Neuronal stem cell (in vitro differentiated cells): ENCODE measurements at regions not wholly inside any gene's neighbourhood (a gene's known extent, or its start where the extent isn't known, plus 50 kb on each side); places are given as distances from the start of the nearest gene placed in this dataset.

Source experiments
- DNase-seq: peaks from one replicate; pipeline ENCODE4 v3.0.0-alpha.2; 2013; ENCODE audit warnings: low spot score
- H2AFZ ChIP-seq: one replicate; pipeline ENCODE4 v1.6.1; 2013; ENCODE audit warnings: mild to moderate bottlenecking, low read length, inconsistent platforms
- H2AK5ac ChIP-seq: 2 replicates; pipeline ENCODE4 v1.6.1; 2013; ENCODE audit warnings: low read depth, mild to moderate bottlenecking, inconsistent platforms, low read length, moderate library complexity, mixed read lengths
- H2BK120ac ChIP-seq: 2 replicates; pipeline ENCODE4 v1.6.1; 2013; ENCODE audit warnings: low read depth, mild to moderate bottlenecking, inconsistent platforms, low read length, moderate library complexity, mixed read lengths
- H2BK12ac ChIP-seq: one replicate; pipeline ENCODE4 v1.6.1; 2013; ENCODE audit warnings: low read length, inconsistent platforms
- H2BK15ac ChIP-seq: 2 replicates; pipeline ENCODE4 v1.6.1; 2013; ENCODE audit warnings: mild to moderate bottlenecking, low read length, inconsistent platforms, mixed read lengths
- H2BK5ac ChIP-seq: one replicate; pipeline ENCODE4 v1.6.1; 2013; ENCODE audit warnings: inconsistent platforms, mild to moderate bottlenecking, low read length, moderate library complexity
- H3K14ac ChIP-seq: one replicate; pipeline ENCODE4 v1.6.1; 2013; ENCODE audit warnings: low read length, inconsistent platforms
- H3K18ac ChIP-seq: 2 replicates; pipeline ENCODE4 v1.6.1; 2013; ENCODE audit warnings: low read length, inconsistent platforms
- H3K23ac ChIP-seq: 2 replicates; pipeline ENCODE4 v1.6.1; 2013; ENCODE audit warnings: low read depth, mild to moderate bottlenecking, mixed read lengths, low read length, inconsistent platforms; ENCODE audit not compliant: poor library complexity
- H3K27ac ChIP-seq: replicated peaks from 3 replicates; pipeline ENCODE4 v1.5.1; 2013; ENCODE audit warnings: low read length, inconsistent platforms
- H3K27me3 ChIP-seq, 3 experiments: 2 replicates each; pipeline ENCODE4 v1.6.1; 2013; ENCODE audit warnings: low read length in 3 of 3, mild to moderate bottlenecking in 2 of 3, inconsistent platforms in 1 of 3, low read depth in 1 of 3, mixed read lengths in 1 of 3, moderate library complexity in 1 of 3; ENCODE audit not compliant: control insufficient read depth in 3 of 3, insufficient read depth in 3 of 3
- H3K36me3 ChIP-seq, 2 donors: replicated peaks in 1 of 2; 2 replicates each; pipeline ENCODE4 v1.6.1; 2013; ENCODE audit warnings: low read length in 2 of 2; ENCODE audit not compliant: control insufficient read depth in 2 of 2, insufficient read depth in 2 of 2
- H3K4ac ChIP-seq: 2 replicates; pipeline ENCODE4 v1.6.1; 2013; ENCODE audit warnings: inconsistent platforms, mild to moderate bottlenecking, low read length, moderate library complexity
- H3K4me1 ChIP-seq, 2 donors: 1 replicate in 1 of 2; 2 replicates in 1 of 2; pipeline ENCODE4 v1.6.1; 2013; ENCODE audit warnings: low read length in 2 of 2, low read depth in 1 of 2; ENCODE audit not compliant: control insufficient read depth in 2 of 2, insufficient read depth in 1 of 2
- H3K4me2 ChIP-seq: one replicate; pipeline ENCODE4 v1.6.1; 2013; ENCODE audit warnings: mild to moderate bottlenecking, low read length, inconsistent platforms; ENCODE audit not compliant: insufficient read depth, poor library complexity, severe bottlenecking
- H3K4me3 ChIP-seq, 2 donors: 2 replicates each; pipeline ENCODE4 v1.5.1; 2013; ENCODE audit warnings: low read length in 2 of 2, mild to moderate bottlenecking in 2 of 2, inconsistent platforms in 1 of 2, moderate library complexity in 1 of 2
- H3K79me1 ChIP-seq: one replicate; pipeline ENCODE4 v1.6.1; 2013; ENCODE audit warnings: low read depth, mild to moderate bottlenecking, inconsistent platforms, low read length, moderate library complexity
- H3K9ac ChIP-seq: one replicate; pipeline ENCODE4 v1.6.1; 2013; ENCODE audit warnings: mild to moderate bottlenecking, low read depth, low read length, inconsistent platforms; ENCODE audit not compliant: poor library complexity
- H3K9me3 ChIP-seq, 2 donors: replicated peaks in 1 of 2; 2 replicates each; pipeline versions ENCODE3 to v1.6.1; 2013; ENCODE audit warnings: low read length in 2 of 2, mild to moderate bottlenecking in 2 of 2, inconsistent platforms in 1 of 2, low read depth in 1 of 2, mixed read lengths in 1 of 2, moderate library complexity in 1 of 2; ENCODE audit not compliant: control insufficient read depth in 2 of 2, insufficient read depth in 1 of 2
- H4K8ac ChIP-seq: one replicate; pipeline ENCODE4 v1.6.1; 2013; ENCODE audit warnings: low read depth, mild to moderate bottlenecking, inconsistent platforms, low read length, moderate library complexity
- H4K91ac ChIP-seq: one replicate; pipeline ENCODE4 v1.6.1; 2013; ENCODE audit warnings: low read length, low read depth, mild to moderate bottlenecking, inconsistent platforms; ENCODE audit not compliant: poor library complexity
- WGBS, 2 donors: extraction: QIAGEN DNeasy Blood & Tissue Kit; methylation state at CpG; one replicate each; pipeline ENCODE4 v1.1.7; 2013; ENCODE audit warnings: missing lambda C conversion rate in 2 of 2, mixed read lengths in 1 of 2; ENCODE audit not compliant: insufficient read length in 2 of 2, insufficient replicate concordance in 1 of 2; ENCODE audit errors: extremely low coverage in 2 of 2; 5-methylcytosine and 5-hydroxymethylcytosine counted together

DNA sequence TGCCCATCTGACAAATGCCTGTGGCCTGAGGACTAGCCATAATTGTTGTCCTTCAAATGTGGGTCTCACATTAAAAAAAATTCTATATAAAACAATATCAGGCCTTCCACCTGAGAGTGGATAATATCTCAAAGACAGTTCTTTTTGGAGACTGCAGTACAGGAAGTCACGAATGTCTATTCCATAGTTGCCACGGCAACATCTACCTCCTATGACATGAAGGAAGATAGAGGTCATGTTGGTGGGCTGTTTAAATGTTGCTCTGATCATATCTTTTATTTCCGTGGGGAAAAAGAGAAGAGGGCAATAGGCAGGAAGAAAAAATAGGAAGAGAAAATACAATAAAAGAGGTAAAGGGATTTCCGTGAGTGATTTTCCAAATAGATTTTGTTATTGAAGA is 151.8 kb downstream of the ARL6IP6 start:
- no peaks in the 10 kb centered on the region for H3K27me3 ChIP-seq
- H2BK15ac ChIP-seq, result no peak overlapping the region
- H4K91ac ChIP-seq, result no peak overlapping the region
- no peaks in the 10 kb centered on the region for H3K36me3 ChIP-seq
- no peaks in the 10 kb centered on the region for H3K79me1 ChIP-seq
- no peak overlapping the region for H3K18ac ChIP-seq
- H2BK120ac ChIP-seq, result no peak overlapping the region
- no peaks in the 10 kb centered on the region for H3K9me3 ChIP-seq
- DNase-seq, result no peak
- H3K23ac ChIP-seq, result no peak overlapping the region
- WGBS, 2 donors, result no CpG with 5 or more reads among the region's 4 CpGs
- no peak overlapping the region for H3K14ac ChIP-seq
- H2AFZ ChIP-seq, result no peak overlapping the region
- H2BK12ac ChIP-seq, result no peak overlapping the region
- H2AK5ac ChIP-seq, result no peak overlapping the region
- no peak overlapping the region for H3K4ac ChIP-seq
- no peaks in the 10 kb centered on the region for H3K4me1 ChIP-seq
- no peak overlapping the region for H3K4me2 ChIP-seq
- no peak overlapping the region for H3K9ac ChIP-seq
- H4K8ac ChIP-seq, result no peak overlapping the region
- H2BK5ac ChIP-seq, result no peak overlapping the region
- H3K4me3 ChIP-seq, result no peak overlapping the region
- no peak overlapping the region for H3K27ac ChIP-seq

DNA sequence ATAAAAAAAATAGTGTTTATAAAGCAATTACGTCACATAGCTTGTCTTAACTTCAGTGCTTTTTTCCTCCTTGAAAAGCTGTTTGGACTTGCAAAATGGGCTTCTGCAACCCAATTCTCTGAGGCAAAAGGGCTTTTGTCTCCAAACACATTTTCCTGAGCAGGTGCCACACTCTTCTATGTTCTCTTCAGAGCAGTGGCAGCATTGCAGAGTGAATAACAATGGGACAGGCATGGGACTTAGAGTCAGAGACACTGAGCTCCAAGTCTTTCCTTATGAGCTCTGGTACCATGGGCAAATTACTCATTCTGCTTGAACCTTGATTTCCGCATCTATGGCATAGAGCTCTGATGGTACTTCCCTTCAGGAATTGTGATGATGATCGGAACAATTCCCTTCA is 149.0 kb downstream of the ARL6IP6 start:
- Histone ChIP-seq H3K18ac (no peak overlapping the region), H3K79me1 (no peaks in the 10 kb centered on the region), H2AK5ac (no peak overlapping the region), H3K9me3 (no peaks in the 10 kb centered on the region), H3K27me3 (no peaks in the 10 kb centered on the region), H2BK15ac (no peak overlapping the region), H4K91ac (no peak overlapping the region), H3K4me2 (no peak overlapping the region), H2AFZ (no peak overlapping the region), H3K4me1 (no peaks in the 10 kb centered on the region), H2BK5ac (no peak overlapping the region), H3K4me3 (no peak overlapping the region), H3K36me3 (no peaks in the 10 kb centered on the region), H2BK12ac (no peak overlapping the region), H3K23ac (no peak overlapping the region), H2BK120ac (no peak overlapping the region), H3K4ac (no peak overlapping the region), H3K14ac (no peak overlapping the region), H3K9ac (no peak overlapping the region), H4K8ac (no peak overlapping the region), H3K27ac (no peak overlapping the region)
- DNase-seq, result no peak
- WGBS, 2 donors, result no CpG with 5 or more reads among the region's 3 CpGs

DNA sequence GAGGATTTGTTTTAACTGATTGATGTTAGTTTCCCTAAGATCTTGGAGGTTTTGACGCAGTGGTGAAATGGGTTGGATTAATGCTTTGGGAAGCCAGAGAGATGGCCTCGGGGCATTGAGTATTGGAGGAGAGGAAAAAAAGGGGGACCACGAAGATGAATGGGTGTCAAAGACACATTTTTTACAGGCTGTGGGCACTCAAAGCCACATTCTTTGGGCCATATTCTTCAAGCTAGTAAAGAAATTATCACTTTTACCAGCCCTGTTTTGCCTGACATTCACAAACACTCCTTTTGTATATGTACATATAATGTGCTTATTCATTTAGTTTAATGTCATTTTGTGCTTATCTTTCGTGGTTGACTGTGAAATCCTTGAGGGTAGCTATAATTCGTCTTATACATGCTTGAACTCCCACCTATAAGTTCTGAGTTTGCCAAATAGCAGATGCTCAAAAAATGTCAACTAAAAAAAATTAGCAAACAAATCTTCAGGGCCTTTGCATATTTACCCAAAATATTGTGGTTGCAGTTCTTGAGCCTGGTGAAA is 146.3 kb downstream of the ARL6IP6 start:
- no peak for DNase-seq
- no peak overlapping the region for H2BK5ac ChIP-seq
- H3K79me1 ChIP-seq, result no peaks in the 10 kb centered on the region
- no peak overlapping the region for H3K23ac ChIP-seq
- H3K4me3 ChIP-seq, result no peak overlapping the region
- no peak overlapping the region for H3K9ac ChIP-seq
- no peak overlapping the region for H3K14ac ChIP-seq
- H3K4ac ChIP-seq, result no peak overlapping the region
- H4K8ac ChIP-seq, result no peak overlapping the region
- H3K4me2 ChIP-seq, result no peak overlapping the region
- no peak overlapping the region for H4K91ac ChIP-seq
- H2BK120ac ChIP-seq, result no peak overlapping the region
- no peak overlapping the region for H2BK15ac ChIP-seq
- H3K4me1 ChIP-seq, result no peaks in the 10 kb centered on the region
- H2BK12ac ChIP-seq, result no peak overlapping the region
- H2AFZ ChIP-seq, result no peak overlapping the region
- H3K36me3 ChIP-seq, result no peaks in the 10 kb centered on the region
- no peak overlapping the region for H2AK5ac ChIP-seq
- H3K27ac ChIP-seq, result no peak overlapping the region
- H3K18ac ChIP-seq, result no peak overlapping the region
- no peaks in the 10 kb centered on the region for H3K27me3 ChIP-seq
- no CpG with 5 or more reads among the region's 5 CpGs for WGBS, 2 donors
- H3K9me3 ChIP-seq, result peaks cover 0 to 2% of the 10 kb centered on the region in 2 donors

DNA sequence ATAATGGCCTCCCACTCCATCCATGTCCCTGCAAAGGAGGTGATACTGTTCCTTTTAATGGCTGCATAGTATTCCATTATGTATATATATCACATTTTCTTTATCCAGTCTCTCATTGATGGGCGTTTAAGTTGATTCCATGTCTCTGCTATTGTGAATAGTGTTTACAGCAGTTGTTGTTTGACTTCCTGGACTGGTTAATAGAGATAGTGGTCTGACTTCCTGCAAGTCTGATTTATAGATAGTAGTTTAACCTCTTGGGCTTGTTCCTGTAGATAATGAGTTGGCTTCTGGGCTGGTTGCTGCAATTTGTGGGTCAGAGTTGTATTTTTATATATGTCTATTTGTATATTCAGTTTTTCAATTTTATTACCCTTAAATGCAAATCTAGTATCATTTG is 145.4 kb downstream of the ARL6IP6 start:
- H2BK5ac ChIP-seq, result no peak overlapping the region
- no peak for DNase-seq
- no peak overlapping the region for H2AK5ac ChIP-seq
- H3K4ac ChIP-seq, result no peak overlapping the region
- H3K23ac ChIP-seq, result no peak overlapping the region
- no peaks in the 10 kb centered on the region for H3K79me1 ChIP-seq
- no peak overlapping the region for H3K4me2 ChIP-seq
- no peaks in the 10 kb centered on the region for H3K36me3 ChIP-seq
- no peak overlapping the region for H3K18ac ChIP-seq
- WGBS, 2 donors, result no CpG with 5 or more reads among the region's 1 CpG
- no peak overlapping the region for H3K27ac ChIP-seq
- H4K8ac ChIP-seq, result no peak overlapping the region
- peaks cover 0 to 2% of the 10 kb centered on the region in 2 donors for H3K9me3 ChIP-seq
- no peak overlapping the region for H3K9ac ChIP-seq
- no peak overlapping the region for H3K4me3 ChIP-seq
- no peak overlapping the region for H2BK120ac ChIP-seq
- no peaks in the 10 kb centered on the region for H3K4me1 ChIP-seq
- H2BK15ac ChIP-seq, result no peak overlapping the region
- no peak overlapping the region for H2AFZ ChIP-seq
- no peak overlapping the region for H4K91ac ChIP-seq
- no peak overlapping the region for H3K14ac ChIP-seq
- no peaks in the 10 kb centered on the region for H3K27me3 ChIP-seq
- no peak overlapping the region for H2BK12ac ChIP-seq
